Transverse colon (tissue), 4 donors: ENCODE measurements at regions not wholly inside any gene's neighbourhood (a gene's known extent, or its start where the extent isn't known, plus 50 kb on each side); places are given as distances from the start of the nearest gene placed in this dataset.
"Not testable (repeated sequence)": the region's sequence is repeated elsewhere in the genome, so short reads cannot be mapped to it uniquely, and the experiment has no call there.

Experiments
- DNase-seq: peaks from one replicate; pipeline ENCODE4 v3.0.0-alpha.2; 2019
- H3K27ac ChIP-seq, 4 donors: fragments of 200-600 bp; sonication (generic); 2 replicates each; pipeline ENCODE4 v1.5.1; 2016 to 2018; ENCODE audit warnings: inconsistent platforms in 4 of 4
- H3K27me3 ChIP-seq: fragments of 200-600 bp; sonication (generic); 2 replicates; pipeline ENCODE4 v1.5.1; 2017; ENCODE audit warnings: inconsistent platforms
- H3K36me3 ChIP-seq, 4 donors: fragments of 200-600 bp; sonication (generic); 2 replicates each; pipeline ENCODE4 v1.5.1; 2017 to 2019; ENCODE audit warnings: inconsistent platforms in 4 of 4
- H3K4me1 ChIP-seq, 4 donors: fragments of 200-600 bp; sonication (generic); 2 replicates each; pipeline ENCODE4 v1.5.1; 2017 to 2020; ENCODE audit warnings: inconsistent platforms in 4 of 4
- H3K4me3 ChIP-seq, 4 donors: fragments of 200-600 bp; sonication (generic); 1 replicate in 1 of 4; 2 replicates in 3 of 4; pipeline versions ENCODE4 v1.5.1 to v1.6.1; 2017 to 2019; ENCODE audit warnings: inconsistent platforms in 4 of 4
- H3K9me3 ChIP-seq, 2 donors: fragments of 200-600 bp; sonication (generic); 2 replicates each; pipeline ENCODE4 v1.5.1; 2017 to 2019; ENCODE audit warnings: inconsistent platforms in 2 of 2
- EP300 ChIP-seq: sonication (generic); formaldehyde crosslinking; IDR thresholded peaks from one replicate; pipeline ENCODE4 v1.6.1; 2017; ENCODE audit warnings: antibody characterized with exemption, low read depth
- POLR2A ChIP-seq: fragments of 450-650 bp; IDR thresholded peaks from one replicate; pipeline ENCODE4 v1.6.1; 2016; ENCODE audit warnings: antibody characterized with exemption, mild to moderate bottlenecking, moderate library complexity
- POLR2AphosphoS5 ChIP-seq, 3 donors: sonication (generic); formaldehyde crosslinking; IDR thresholded peaks; one replicate each; pipeline ENCODE4 v1.6.1; 2016; ENCODE audit warnings: antibody characterized with exemption in 3 of 3
- WGBS, 2 donors: methylation state at CpG; one replicate each; pipeline ENCODE4 v1.1.5; 2018; ENCODE audit warnings: low coverage in 1 of 2; 5-methylcytosine and 5-hydroxymethylcytosine counted together
- in situ Hi-C, 4 donors: fragments of 200-750 bp; cut with MboI; loops; one replicate each; pipeline versions ENCODE4 v1.15.0 to v1.15.1; 2017; ENCODE audit warnings: low sequenced_read_pairs in 3 of 4, low pct_ligation_motif_present in 1 of 4, low pct_unique_long_range_greater_than_20kb in 1 of 4
- intact Hi-C: fragments of 100-400 bp; cut with DNase I; formaldehyde crosslinking; loops from one replicate; pipeline ENCODE4 v1.15.1; 2023; ENCODE audit warnings: low total_unique reads
- TF ChIP-seq, protein P1 (sequence below), 5 experiments: fragments of 200-600 bp in 3 of 5; fragments of 450-650 bp in 2 of 5; sonication (generic) in 3 of 5; IDR thresholded peaks; 1 replicate in 2 of 5; 2 replicates in 3 of 5; pipeline ENCODE4 v1.5.1; 2016 to 2017; ENCODE audit warnings: antibody characterized with exemption in 5 of 5, inconsistent platforms in 3 of 5, mild to moderate bottlenecking in 2 of 5, moderate library complexity in 1 of 5

DNA sequence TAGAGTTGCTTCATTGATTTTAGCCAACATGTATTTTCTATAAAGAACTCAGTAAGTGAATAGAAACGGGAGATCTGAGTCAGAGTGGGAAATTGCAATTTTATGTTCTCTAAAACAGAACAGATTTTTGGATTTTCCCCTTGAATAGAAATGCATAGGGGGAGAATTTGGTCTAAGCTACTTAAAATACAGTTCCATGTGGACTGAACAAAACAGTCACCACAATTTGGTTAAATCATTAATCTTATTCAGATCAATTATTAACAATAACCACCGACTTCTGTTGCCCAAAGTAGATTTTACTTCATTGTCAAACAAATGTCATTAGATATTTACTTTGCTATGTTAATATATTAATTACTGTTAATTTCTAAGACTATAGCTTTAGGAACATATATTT, 107.7 kb downstream of the SCG2 start:
- Histone ChIP-seq H3K4me3 (no peak overlapping the region), H3K27ac (no peak overlapping the region), H3K9me3 (no peaks in the 10 kb centered on the region), H3K36me3 (no peaks in the 10 kb centered on the region), H3K27me3 (no peaks in the 10 kb centered on the region), H3K4me1 (no peaks in the 10 kb centered on the region)
- WGBS, 2 donors = 49 to 73% methylated on average over 1 to 2 of the region's 2 CpGs
- no peak for DNase-seq
- intact Hi-C loops (no loop called here), in situ Hi-C loops (no loop called here)
- no peak for TF ChIP-seq POLR2A
- TF ChIP-seq, protein P1, sequence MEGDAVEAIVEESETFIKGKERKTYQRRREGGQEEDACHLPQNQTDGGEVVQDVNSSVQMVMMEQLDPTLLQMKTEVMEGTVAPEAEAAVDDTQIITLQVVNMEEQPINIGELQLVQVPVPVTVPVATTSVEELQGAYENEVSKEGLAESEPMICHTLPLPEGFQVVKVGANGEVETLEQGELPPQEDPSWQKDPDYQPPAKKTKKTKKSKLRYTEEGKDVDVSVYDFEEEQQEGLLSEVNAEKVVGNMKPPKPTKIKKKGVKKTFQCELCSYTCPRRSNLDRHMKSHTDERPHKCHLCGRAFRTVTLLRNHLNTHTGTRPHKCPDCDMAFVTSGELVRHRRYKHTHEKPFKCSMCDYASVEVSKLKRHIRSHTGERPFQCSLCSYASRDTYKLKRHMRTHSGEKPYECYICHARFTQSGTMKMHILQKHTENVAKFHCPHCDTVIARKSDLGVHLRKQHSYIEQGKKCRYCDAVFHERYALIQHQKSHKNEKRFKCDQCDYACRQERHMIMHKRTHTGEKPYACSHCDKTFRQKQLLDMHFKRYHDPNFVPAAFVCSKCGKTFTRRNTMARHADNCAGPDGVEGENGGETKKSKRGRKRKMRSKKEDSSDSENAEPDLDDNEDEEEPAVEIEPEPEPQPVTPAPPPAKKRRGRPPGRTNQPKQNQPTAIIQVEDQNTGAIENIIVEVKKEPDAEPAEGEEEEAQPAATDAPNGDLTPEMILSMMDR (IDR thresholded peaks at IDR 0.05) = no peak
- no peak for TF ChIP-seq EP300
- TF ChIP-seq POLR2AphosphoS5 (IDR thresholded peaks at IDR 0.05) = no peak

DNA sequence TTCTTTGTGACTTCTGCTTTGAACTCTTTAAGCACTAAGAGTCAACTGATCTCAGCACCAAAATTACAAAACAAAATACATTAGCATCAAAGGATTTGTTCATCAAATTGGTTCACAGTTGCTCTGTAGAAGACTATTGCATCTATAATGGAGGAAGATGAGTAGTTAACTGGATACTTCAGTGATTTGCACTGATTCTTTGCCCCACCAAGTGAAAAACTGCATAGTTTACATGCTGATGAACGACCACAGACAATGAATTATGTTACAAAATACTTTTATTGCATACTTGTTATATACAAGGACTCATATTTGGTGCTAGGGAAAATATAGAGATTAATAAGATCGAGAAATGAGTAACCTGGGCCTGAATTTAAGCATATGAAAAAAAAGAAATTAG, 107.2 kb downstream of the SCG2 start:
- Histone ChIP-seq H3K36me3 (no peaks in the 10 kb centered on the region), H3K27ac (no peak overlapping the region), H3K4me1 (no peaks in the 10 kb centered on the region), H3K4me3 (no peak overlapping the region), H3K27me3 (no peaks in the 10 kb centered on the region), H3K9me3 (no peaks in the 10 kb centered on the region)
- 41 to 53% methylated on average over 2 of the region's 2 CpGs for WGBS, 2 donors
- no peak for DNase-seq
- in situ Hi-C loops = no loop called here
- TF ChIP-seq POLR2AphosphoS5 (IDR thresholded peaks at IDR 0.05) = no peak
- TF ChIP-seq, protein P1 (IDR thresholded peaks at IDR 0.05) = no peak
- no peak for TF ChIP-seq EP300
- no peak for TF ChIP-seq POLR2A
- intact Hi-C loops = no loop called here

DNA sequence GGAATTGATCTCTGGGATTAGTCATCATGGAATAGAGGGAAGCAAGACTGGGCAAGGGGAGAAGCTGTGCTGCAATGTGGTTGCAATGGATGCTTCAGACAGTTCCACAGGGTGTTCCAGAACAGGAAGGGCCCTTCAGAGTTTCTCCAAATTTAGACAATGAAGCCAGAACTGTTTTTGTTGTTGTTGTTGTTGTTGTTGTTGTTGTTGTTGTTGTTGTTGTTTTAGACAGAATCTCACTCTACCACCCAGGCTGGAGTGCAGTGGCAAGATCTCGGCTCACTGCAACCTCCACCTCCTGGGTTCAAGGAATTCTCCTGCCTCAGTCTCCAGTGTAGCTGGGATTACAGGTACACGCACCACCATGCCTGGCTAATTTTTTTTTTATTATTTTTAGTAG, 105.3 kb downstream of the SCG2 start:
- in situ Hi-C loops, H3K27ac ChIP-seq, H3K9me3 ChIP-seq, DNase-seq, intact Hi-C loops, H3K4me1 ChIP-seq, H3K27me3 ChIP-seq, H3K36me3 ChIP-seq, H3K4me3 ChIP-seq: not testable (repeated sequence)
- 75 to 80% methylated on average over 1 to 2 of the region's 2 CpGs for WGBS, 2 donors

DNA sequence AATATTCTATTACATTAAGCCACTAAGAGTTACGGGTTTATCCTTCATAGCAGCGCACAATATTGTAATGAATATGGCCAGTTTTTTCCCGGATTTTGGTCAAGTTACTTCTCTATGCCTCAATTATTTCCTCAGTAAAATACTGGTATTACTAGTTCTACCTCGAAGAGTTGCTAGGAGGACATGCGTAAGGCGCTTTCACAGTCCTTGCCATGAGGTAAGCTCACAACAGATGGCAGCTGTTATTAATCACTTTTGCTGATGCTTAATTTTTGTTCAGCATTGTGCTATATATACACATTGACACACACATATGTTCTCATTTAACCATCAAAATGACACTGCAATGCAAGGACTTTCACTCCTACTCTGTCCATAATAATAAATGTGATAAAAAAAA, 101.5 kb downstream of the SCG2 start:
- no peak overlapping the region for H3K27ac ChIP-seq
- no peaks in the 10 kb centered on the region for H3K36me3 ChIP-seq
- intact Hi-C loops = no loop called here
- TF ChIP-seq POLR2AphosphoS5 (IDR thresholded peaks at IDR 0.05) (no peak), EP300 (no peak), POLR2A (no peak)
- TF ChIP-seq, protein P1 (IDR thresholded peaks at IDR 0.05) = no peak
- no peak for DNase-seq
- no peaks in the 10 kb centered on the region for H3K27me3 ChIP-seq
- no peak overlapping the region for H3K4me3 ChIP-seq
- WGBS, 2 donors = 90 to 92% methylated on average over 6 of the region's 6 CpGs
- no peaks in the 10 kb centered on the region for H3K4me1 ChIP-seq
- in situ Hi-C loops = no loop called here
- H3K9me3 ChIP-seq = no peaks in the 10 kb centered on the region

DNA sequence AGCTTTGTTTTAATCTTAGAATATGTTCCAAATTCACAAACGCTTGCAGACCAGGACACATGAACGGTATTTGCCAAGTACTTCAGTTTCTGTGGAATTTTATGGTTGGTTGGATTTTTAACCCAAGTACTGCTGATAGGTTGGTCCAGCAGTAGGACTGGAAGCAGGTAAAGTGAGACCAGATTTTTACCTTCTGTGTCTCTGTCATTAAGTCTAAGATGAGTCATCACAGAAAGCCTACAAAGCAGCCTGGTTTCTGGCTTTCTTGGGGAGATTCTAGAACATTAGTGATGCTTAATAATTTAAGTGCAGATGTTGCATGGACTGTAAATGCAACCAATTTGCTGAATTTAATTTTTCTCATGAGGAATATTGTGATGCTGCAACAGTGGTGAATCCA, 100.5 kb downstream of the SCG2 start:
- DNase-seq = no peak
- intact Hi-C loops = no loop called here
- in situ Hi-C loops = no loop called here
- Histone ChIP-seq H3K4me3 (no peak overlapping the region), H3K9me3 (no peaks in the 10 kb centered on the region), H3K27me3 (no peaks in the 10 kb centered on the region), H3K4me1 (no peaks in the 10 kb centered on the region), H3K27ac (no peak overlapping the region), H3K36me3 (no peaks in the 10 kb centered on the region)
- 52 to 54% methylated on average over 2 of the region's 2 CpGs for WGBS, 2 donors
- TF ChIP-seq EP300 (no peak), POLR2AphosphoS5 (IDR thresholded peaks at IDR 0.05) (no peak), POLR2A (no peak)
- TF ChIP-seq, protein P1 (IDR thresholded peaks at IDR 0.05) = no peak
